Fibroblast of skin of scalp (primary cell): ENCODE measurements at regions not wholly inside any gene's neighbourhood (a gene's known extent, or its start where the extent isn't known, plus 50 kb on each side); places are given as distances from the start of the nearest gene placed in this dataset.

Experiments
- DNase-seq: peaks from one replicate; pipeline ENCODE4 v3.0.0-alpha.2; 2013

- no peak for DNase-seq
These were observed 217.4 kb upstream of the GMDS start for GRCh38 chr6:2462831-2463230.

DNA sequence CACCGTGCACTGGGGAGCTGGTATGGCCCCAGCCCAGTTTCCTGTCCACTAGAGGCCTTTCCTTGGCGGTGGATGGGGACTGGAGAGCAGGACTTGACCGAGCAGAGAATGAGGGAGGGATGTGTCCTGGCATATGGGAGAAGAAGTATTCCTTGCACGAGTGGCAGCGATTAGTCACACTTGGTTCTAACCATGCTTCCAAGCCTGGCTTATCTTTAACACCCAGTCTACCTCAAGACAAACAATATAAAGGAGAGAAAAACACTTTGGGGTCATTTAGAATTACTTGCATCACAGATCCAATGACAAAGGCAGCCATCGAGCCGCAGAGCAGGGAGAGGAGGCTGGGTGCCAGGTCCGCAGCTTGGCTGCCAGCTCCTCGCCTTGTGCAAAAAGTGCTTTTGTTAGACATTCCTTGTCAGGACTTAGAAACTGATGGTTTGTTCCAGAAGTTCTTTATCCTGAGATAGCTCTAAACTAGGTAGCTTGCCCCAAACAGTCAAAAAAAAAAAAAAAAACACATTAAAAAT, 214.9 kb upstream of the GMDS start:
- DNase-seq = no peak

GRCh38 chr6:2454180-2454579, 208.8 kb upstream of the GMDS start:
- DNase-seq = peak; percentile 51

DNA sequence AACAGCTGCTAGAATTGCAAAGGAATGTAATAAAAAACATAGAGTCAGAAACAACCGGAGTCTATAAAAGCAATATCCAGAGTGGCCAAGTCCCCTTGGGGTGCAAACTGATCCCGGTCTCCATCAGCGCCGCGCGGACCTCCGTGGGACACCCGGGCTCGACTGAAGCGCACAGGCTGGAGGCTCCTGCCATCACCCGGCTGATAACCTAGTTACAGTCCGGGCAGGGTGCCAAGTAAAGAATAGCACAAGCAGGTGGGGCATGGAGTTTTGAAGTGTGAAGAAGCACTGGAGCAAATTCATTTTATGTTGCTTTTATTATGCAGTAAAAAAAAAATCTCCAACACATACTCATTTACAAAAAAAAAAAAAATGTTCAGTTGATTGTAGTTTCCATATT, 205.1 kb upstream of the GMDS start:
- peak; percentile 27 for DNase-seq

DNA sequence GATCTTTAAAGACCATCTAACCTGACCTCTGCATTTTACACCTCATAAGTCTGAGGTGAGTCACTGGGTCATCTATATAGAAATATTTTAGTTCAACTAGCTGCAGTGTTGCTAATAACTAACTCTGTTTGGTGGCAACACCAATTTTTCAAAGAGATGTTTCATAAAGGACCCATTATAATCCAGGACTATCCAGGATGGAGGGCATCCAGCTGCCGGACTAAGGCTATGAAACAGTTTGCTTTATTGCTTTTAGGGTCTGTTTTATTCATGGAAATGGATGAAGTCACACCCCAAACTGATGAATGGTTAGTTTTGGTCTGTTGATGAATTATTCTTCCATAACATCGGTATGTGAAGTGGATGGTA, 204.2 kb upstream of the GMDS start:
- DNase-seq = no peak

GRCh38 chr6:2448826-2449571, 203.6 kb upstream of the GMDS start:
- peak; percentile 92 for DNase-seq

- peak; percentile 25 for DNase-seq
These were observed 202.5 kb upstream of the GMDS start for GRCh38 chr6:2447931-2448330.

DNA sequence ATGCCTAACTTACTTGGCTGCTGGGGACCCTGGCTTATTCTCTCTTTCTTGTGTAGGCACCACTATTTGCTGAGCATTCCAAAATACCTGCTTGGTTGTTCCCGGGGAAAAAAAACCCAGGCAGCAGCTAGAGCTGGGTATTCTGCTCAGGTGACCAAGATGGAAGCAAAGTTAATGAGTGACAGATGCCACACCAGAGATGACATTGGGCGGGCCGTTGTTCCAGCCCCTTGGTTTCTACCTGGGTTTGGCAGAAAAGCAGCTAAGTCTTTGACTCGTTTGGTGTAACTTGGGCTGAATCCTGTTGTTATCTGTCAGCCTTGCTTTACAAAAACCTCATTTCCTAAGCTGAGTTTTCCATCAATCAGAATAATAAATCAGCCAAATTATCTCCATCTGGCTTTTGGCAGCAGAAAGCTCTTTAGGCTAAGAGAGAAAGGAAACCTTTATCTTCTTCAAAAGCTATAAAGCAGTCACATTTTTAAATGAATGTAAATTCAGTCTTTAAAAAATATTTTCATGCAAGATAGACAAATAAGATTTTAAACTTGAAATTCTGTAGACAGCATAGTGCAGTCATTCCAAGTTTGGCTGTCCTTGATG, 202.0 kb upstream of the GMDS start:
- DNase-seq = no peak

- DNase-seq = no peak
These were observed 196.4 kb upstream of the GMDS start for GRCh38 chr6:2441601-2442475.

DNA sequence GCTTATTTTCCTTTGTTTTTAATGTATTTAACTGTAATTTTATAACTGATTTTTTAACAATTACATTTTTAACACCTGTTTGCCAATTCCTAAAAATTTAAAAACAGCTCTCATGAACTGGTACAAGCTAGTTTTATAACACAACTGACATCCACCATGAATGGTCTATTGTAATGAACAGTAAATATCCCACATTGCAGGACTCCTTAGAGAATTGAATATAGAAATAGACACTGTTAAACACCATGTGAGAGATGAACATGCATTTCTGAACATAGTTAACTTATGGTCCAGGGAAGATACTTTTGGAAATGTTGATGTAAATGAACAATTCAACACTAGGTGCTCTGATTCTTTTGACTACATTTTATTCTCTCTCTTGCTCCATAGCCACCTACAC, 195.1 kb upstream of the GMDS start:
- DNase-seq = no peak

- no peak for DNase-seq
These were observed 194.2 kb upstream of the GMDS start for GRCh38 chr6:2439632-2440031.

DNA sequence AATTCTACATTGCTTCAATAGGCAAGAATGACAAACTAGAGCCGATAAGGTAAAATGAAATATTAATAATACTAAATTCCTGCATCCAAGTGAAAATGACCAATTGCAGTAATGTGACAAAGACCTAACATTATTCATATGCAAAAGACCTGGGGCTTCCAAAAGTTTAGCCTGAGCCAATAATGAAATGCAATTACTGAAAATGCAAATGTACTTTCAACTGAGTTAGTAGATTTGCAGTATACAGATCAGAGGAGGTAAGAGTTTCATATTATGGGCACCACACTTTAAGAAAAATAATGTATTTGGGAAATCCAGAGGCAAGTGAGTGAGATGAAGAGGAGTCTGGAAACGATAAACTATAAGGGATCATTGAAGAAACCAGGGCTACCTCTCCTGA, 193.7 kb upstream of the GMDS start:
- DNase-seq = no peak

DNA sequence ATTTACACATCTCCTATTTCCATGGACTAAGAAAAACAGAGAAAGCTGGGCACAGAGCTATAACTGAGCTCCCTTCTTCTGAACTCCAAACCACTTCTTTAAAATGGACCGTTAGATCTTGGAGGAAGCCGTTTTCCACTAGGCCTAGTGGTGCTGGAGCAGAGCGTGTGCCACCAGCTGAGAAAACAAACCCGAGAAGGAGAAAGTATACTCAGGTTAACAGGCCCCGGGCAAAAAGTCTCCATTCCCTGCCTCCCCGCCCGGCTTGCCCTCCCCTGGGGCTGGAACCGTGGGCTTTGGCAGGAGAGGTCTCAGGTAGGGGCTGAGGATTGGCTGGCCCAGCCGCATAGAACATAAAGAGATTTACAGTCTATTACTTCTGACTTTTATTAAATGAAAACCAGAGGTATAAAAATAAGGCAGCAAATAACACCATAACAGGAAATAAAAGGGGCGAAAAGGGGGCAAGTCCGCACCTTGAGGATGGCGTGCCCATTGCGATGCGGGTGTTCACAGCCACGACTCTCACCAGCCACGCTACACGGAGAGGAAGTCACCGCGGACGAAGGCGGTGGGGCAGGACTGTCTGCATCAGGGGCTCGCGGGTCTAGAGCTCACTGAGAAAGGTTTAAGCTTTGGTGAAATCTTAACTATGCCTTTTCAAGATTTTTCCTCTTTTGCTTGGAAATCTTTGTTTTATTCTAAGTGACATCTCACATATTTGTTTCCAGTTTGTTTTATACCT, 191.2 kb upstream of the GMDS start:
- no peak for DNase-seq

DNA sequence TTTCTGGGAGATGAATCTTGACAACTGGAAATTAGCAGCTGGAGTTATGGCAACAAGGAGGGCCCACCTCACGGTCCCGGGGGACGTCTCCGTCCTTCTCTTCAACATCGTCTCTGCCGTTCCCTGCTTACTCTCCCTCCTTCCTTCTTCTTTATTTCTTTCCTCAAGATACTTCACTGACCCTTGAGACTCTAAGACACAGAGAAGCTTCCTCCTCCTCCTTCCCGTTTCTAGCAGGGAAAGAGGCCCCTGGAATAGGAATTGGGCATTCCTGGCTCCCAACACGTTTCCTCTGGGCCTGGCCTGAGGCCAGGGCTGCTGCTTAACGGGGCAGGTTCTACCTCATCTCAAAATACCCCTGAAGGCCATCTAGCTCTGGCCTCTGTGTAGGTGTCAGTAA, 189.9 kb upstream of the GMDS start:
- no peak for DNase-seq

GRCh38 chr6:2434912-2435311, 189.5 kb upstream of the GMDS start:
- DNase-seq = no peak

- no peak for DNase-seq
These were observed 188.7 kb upstream of the GMDS start for GRCh38 chr6:2434116-2434515.

DNA sequence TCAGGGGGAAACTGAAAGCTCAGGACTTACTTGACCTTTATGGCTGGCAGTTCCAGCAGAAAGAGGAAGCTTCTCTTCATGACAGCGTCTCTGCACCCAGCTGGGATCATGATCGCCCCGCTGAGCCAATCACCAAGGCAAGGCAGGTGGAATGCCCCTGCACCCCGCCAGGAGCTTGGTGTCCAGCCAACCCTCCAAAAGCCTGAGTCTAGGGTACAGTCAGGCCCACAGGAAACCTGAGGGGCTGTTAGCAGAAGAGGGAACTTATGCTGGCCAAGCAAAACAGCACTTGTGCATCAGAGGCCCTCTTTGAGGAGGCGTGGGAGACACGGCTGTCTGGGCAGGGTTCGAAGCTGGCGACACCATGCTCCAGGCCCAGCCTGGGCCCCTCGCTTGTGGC, 188.3 kb upstream of the GMDS start:
- no peak for DNase-seq

DNA sequence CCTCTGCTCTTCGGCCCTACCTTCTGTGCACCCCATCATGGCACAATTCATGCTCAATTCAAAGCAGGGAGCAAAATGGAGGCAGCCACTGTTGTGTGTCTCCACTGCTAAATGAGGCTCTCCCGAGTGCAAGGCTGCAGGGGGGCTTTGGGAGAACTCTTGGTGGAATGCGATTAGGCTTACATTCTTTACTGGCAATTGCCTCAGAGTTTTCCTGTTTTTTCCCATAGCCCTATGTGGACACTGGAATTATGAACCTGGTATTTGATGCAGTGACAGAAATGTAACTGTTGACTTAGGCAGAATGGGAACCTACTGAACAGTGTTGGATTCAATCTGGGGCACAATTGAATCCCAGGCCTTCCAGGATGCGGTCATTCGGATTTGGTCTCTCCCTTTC, 187.9 kb upstream of the GMDS start:
- DNase-seq = peak; percentile 71

- DNase-seq = peak; percentile 97
These were observed 186.9 kb upstream of the GMDS start for GRCh38 chr6:2432292-2432691.

DNA sequence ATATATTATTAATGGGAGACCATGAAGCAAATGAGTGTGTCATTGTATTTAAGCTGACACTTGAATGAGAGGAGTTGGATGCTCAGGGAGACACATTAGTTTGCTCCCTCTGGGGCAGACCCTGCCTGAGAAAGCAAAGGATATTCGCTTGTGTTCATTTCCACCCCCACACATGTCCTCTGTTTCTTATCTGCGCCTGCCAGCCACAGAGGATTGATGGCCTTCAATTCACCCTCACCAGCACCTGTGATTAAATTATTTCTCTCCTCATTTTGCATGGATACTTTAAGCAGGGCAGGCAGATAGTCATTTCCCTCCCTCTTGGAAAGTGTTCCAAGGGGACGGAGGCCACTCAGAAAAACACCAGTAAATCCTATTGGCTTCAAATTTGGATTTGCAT, 185.2 kb upstream of the GMDS start:
- DNase-seq = no peak

DNA sequence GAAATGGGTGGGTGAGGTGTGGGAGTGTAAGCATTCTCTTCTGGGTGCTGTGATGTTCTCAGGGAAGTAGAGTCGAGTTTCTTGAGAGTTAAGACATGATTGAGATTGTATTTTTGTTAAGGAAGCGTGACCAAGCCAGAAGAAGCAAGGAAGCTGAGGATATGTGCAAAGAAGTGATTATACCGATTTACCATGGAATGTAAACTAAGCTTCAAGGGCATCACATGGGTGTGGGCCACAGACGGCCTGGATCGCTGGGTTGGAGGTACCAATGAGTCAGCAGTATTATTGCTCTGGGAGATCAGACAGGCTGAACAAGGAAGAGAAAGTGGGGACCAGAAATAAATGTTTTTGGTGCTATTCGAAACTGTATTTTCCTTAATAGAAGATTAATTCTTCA, 184.1 kb upstream of the GMDS start:
- peak; percentile 52 for DNase-seq

DNA sequence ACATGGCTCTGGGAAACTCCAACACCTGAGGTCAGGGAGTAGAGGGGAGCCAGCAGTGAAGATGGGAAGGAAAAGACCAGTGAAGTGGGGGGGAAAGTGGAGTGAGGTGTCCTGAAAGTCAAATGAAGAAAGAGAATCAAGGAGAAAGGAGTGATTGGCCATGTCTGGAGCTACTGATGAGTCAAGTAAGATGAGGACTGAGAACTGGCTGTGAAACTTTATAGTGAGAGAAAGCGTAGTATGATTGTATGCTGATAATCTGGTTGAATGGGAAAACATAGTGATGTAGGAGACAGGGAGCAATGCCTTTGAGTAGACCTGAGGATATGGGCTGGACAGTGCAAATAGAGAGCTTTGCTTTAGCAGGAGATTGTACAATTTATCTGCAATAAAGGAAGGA, 183.6 kb upstream of the GMDS start:
- no peak for DNase-seq
